Thyroid gland (tissue), 4 donors: ENCODE measurements at regions not wholly inside any gene's neighbourhood (a gene's known extent, or its start where the extent isn't known, plus 50 kb on each side); places are given as distances from the start of the nearest gene placed in this dataset.

Experiments used
- CTCF ChIP-seq, 6 experiments: fragments of 200-600 bp in 3 of 6; fragments of 450-650 bp in 3 of 6; sonication (generic) in 3 of 6; IDR thresholded peaks; one replicate each; pipeline ENCODE4 v1.5.1; 2016 to 2019; ENCODE audit warnings: antibody characterized with exemption in 6 of 6, mild to moderate bottlenecking in 2 of 6, inconsistent platforms in 1 of 6, moderate library complexity in 1 of 6
- POLR2A ChIP-seq, 2 donors: fragments of 450-650 bp; IDR thresholded peaks; one replicate each; pipeline ENCODE4 v1.6.1; 2017; ENCODE audit warnings: antibody characterized with exemption in 2 of 2, mild to moderate bottlenecking in 2 of 2, moderate library complexity in 1 of 2

GRCh38 chr10:90133606-90134005, 432.2 kb downstream of the KIF20B start:
- TF ChIP-seq CTCF (IDR thresholded peaks at IDR 0.05) (no peak), POLR2A (IDR thresholded peaks at IDR 0.05) (no peak)
